ENCODE measurements at regions not wholly inside any gene's neighbourhood (a gene's known extent, or its start where the extent isn't known, plus 50 kb on each side); places are given as distances from the start of the nearest gene placed in this dataset.

- TF ChIP-seq CTCF (IDR thresholded peaks at IDR 0.05), result no peak
- no peak for TF ChIP-seq POLR2A (IDR thresholded peaks at IDR 0.05)
Observed at GRCh38 chr2:180763263-180763989, 217.0 kb upstream of the UBE2E3 start.
